ENCODE measurements at regions not wholly inside any gene's neighbourhood (a gene's known extent, or its start where the extent isn't known, plus 50 kb on each side); places are given as distances from the start of the nearest gene placed in this dataset.

DNA sequence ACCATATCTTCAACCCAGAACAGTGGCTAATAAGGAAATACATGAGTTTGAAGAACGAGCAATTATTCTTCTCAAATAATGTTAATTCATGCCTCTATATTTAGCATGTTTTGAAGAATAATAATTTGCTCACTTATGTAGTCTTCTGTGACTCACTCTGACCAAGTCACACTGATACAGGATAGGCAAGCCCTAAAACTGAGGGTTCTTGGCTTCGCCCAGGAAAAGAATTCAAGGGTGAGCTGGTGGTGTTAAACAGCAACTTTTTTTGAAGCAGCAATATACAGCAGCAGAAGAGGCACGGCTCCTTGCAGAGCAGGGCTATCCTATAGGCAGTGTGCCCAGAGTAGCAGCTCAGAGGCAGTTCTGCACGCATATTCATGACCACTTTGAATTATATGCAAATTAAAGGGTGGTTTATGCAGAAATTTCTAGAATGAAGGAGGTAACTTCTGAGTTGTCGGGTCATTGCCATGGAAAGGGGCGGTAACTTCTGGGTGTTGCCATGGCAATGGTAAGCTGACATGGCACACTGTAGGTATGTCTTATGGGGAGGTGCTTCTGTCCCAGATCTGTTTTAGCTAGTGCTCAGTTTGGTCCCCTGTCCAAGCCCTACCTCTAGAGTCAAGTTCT is 200.6 kb downstream of the RND3 start:
- intact Hi-C loops (cut with DNase I), result no loop called here
- Histone ChIP-seq H3K36me3 (no peaks in the 10 kb centered on the region), H3K27ac (no peak overlapping the region), H3K27me3 (no peaks in the 10 kb centered on the region), H3K9me3 (no peaks in the 10 kb centered on the region), H3K4me3 (no peak overlapping the region), H3K4me1 (no peaks in the 10 kb centered on the region)
- ATAC-seq (no peak), DNase-seq (no peak), FAIRE-seq (no peak)
- 83 to 88% methylated on average over 6 of the region's 6 CpGs for WGBS, 2 donors
- TF ChIP-seq, protein P1, sequence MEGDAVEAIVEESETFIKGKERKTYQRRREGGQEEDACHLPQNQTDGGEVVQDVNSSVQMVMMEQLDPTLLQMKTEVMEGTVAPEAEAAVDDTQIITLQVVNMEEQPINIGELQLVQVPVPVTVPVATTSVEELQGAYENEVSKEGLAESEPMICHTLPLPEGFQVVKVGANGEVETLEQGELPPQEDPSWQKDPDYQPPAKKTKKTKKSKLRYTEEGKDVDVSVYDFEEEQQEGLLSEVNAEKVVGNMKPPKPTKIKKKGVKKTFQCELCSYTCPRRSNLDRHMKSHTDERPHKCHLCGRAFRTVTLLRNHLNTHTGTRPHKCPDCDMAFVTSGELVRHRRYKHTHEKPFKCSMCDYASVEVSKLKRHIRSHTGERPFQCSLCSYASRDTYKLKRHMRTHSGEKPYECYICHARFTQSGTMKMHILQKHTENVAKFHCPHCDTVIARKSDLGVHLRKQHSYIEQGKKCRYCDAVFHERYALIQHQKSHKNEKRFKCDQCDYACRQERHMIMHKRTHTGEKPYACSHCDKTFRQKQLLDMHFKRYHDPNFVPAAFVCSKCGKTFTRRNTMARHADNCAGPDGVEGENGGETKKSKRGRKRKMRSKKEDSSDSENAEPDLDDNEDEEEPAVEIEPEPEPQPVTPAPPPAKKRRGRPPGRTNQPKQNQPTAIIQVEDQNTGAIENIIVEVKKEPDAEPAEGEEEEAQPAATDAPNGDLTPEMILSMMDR (IDR thresholded peaks at IDR 0.05), result no peak

DNA sequence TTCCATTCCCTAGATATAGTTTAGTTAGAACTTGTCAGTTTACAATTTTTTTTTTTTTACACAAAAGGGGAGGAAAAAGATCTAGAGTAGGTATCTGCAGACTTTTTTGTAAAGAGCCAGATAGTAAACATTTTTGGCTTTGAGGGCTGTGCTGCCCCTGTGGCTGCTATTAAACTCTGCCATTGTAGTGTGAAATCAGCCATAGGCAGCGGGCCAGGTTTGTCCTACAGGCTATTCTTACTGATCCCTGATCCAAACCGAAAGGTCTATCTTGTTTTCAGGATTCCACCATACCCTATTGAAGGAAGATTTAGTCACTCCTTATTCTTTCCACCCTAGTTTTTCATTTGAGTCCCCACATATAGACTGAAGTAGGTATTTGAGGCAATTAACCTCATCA is 203.4 kb downstream of the RND3 start:
- H3K4me3 ChIP-seq, result no peak overlapping the region
- intact Hi-C loops (cut with DNase I), result no loop called here

DNA sequence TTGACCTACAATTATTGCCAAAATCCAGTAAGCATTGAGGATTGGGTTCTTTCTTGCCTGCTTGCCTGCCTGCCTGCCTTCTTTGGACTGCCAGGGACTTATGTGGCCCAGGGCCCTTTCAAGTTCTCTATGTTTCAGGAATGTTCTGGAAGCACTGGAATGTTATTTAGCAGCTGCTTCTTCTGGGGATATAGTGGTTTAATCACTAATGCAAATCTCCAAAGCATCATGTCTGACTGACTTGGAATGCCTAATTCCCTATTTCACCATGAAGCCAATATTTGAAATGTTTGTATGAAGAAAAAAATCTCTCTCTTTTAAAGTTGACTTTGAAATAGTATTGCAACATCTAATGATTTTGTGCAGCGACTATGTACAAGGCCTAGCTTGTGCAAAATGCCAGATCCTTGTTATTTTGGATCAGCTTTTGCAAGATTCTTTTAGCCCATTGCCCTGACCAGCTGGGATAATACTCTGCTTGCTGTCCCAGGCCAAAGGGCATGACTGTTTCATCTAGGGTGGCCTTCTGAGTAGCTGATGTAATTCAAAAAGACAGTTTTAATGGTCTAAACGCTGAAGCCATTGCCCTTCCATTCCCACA is 204.6 kb downstream of the RND3 start:
- no peaks in the 10 kb centered on the region for H3K4me1 ChIP-seq
- intact Hi-C loops (cut with DNase I), result no loop called here
- 52 to 58% methylated on average over 2 of the region's 2 CpGs for WGBS, 2 donors
- no peak for DNase-seq
- no peaks in the 10 kb centered on the region for H3K36me3 ChIP-seq
- H3K9me3 ChIP-seq, result no peaks in the 10 kb centered on the region
- ATAC-seq, result peak in 2 of 4 donors; percentile 27 to 43
- no peak for FAIRE-seq
- no peak overlapping the region for H3K4me3 ChIP-seq
- H3K27ac ChIP-seq, result no peak overlapping the region
- no peaks in the 10 kb centered on the region for H3K27me3 ChIP-seq
- TF ChIP-seq, protein P1 (IDR thresholded peaks at IDR 0.05), result no peak

More for the DNA sequence above, 203.4 kb downstream of the RND3 start:
- H3K27me3 ChIP-seq, result no peaks in the 10 kb centered on the region
- no peak for FAIRE-seq
- no peaks in the 10 kb centered on the region for H3K4me1 ChIP-seq
- WGBS, 2 donors, result 90 to 96% methylated on average over 2 of the region's 2 CpGs
- TF ChIP-seq, protein P1 (IDR thresholded peaks at IDR 0.05), result no peak
- H3K36me3 ChIP-seq, result no peaks in the 10 kb centered on the region
- no peak for ATAC-seq
- no peaks in the 10 kb centered on the region for H3K9me3 ChIP-seq
- no peak for DNase-seq
- no peak overlapping the region for H3K27ac ChIP-seq

DNA sequence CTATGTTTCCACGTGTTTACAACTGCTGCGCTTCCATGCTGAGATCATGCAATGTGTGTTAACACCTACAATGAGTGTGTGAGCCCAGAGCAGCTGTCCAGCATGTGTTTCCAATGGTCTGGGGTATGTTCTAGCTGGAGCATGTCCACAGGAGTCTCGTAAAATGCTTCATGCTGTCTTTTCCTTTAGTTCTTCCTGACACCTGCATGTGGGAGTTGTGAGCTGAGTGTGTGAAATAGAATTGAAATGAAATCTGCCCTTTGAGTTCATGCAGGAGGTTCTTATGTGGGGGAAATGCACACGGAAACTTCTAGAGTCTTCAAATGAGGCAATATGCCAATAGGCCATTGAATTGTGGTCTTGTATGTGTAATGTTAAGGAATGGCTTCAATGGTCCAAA is 205.1 kb downstream of the RND3 start:
- TF ChIP-seq, protein P1 (IDR thresholded peaks at IDR 0.05), result no peak
- DNase-seq, result no peak
- intact Hi-C loops (cut with DNase I), result no loop called here
- ATAC-seq, result no peak
- 75 to 79% methylated on average over 4 of the region's 4 CpGs for WGBS, 2 donors
- H3K27me3 ChIP-seq, result no peaks in the 10 kb centered on the region
- H3K4me1 ChIP-seq, result no peaks in the 10 kb centered on the region
- H3K27ac ChIP-seq, result no peak overlapping the region
- H3K4me3 ChIP-seq, result no peak overlapping the region
- H3K36me3 ChIP-seq, result no peaks in the 10 kb centered on the region
- FAIRE-seq, result no peak
- no peaks in the 10 kb centered on the region for H3K9me3 ChIP-seq

DNA sequence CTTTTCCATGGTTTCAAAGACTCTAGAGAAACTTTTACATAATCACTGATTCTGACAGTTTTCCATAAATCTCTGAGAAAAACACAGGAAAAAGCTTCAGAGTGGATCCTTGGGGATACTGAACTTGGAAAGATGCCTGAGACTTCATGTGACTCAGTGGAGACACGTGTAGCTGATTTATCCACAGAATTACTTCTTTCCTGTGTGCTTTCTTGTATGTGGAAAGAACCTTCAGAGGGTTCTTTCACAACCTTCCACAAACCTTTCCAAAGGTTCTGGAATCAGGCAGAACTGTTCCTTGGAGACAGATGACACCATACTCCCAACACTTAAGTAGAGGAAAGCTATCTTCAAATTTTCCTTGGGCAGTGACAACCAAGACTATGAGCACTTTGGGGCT is 207.2 kb downstream of the RND3 start:
- Histone ChIP-seq H3K27me3 (no peaks in the 10 kb centered on the region), H3K4me3 (no peak overlapping the region), H3K4me1 (no peaks in the 10 kb centered on the region), H3K27ac (no peak overlapping the region), H3K9me3 (no peaks in the 10 kb centered on the region), H3K36me3 (no peaks in the 10 kb centered on the region)
- TF ChIP-seq, protein P1 (IDR thresholded peaks at IDR 0.05), result no peak
- 30 to 53% methylated on average over 1 of the region's 1 CpG for WGBS, 2 donors
- ATAC-seq, result peak in 3 of 4 donors; percentile 15 to 59 (median 49)
- intact Hi-C loops (cut with DNase I), result no loop called here
- no peak for DNase-seq
- no peak for FAIRE-seq
